ENCODE measurements at regions not wholly inside any gene's neighbourhood (a gene's known extent, or its start where the extent isn't known, plus 50 kb on each side); places are given as distances from the start of the nearest gene placed in this dataset.
"Not testable (repeated sequence)": the region's sequence is repeated elsewhere in the genome, so short reads cannot be mapped to it uniquely, and the experiment has no call there.

DNA sequence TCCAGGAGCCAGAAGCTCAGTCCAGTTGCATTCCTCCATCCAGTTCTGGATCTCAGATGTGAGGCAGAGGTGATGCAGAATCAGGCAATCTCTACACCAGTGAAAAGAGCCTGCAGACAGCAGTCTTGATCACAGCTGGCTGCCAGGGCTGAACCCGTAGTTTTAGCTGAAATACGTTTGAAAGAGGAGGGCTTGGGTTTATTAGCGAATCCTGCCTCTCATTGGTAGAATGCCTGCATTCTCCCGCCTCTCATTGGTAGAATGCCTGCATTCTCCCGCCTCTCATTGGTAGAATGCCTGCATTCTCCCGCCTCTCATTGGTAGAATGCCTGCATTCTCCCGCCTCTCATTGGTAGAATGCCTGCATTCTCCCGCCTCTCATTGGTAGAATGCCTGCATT lies 359.4 kb upstream of the TPM1 start:
- TF ChIP-seq, protein P1, sequence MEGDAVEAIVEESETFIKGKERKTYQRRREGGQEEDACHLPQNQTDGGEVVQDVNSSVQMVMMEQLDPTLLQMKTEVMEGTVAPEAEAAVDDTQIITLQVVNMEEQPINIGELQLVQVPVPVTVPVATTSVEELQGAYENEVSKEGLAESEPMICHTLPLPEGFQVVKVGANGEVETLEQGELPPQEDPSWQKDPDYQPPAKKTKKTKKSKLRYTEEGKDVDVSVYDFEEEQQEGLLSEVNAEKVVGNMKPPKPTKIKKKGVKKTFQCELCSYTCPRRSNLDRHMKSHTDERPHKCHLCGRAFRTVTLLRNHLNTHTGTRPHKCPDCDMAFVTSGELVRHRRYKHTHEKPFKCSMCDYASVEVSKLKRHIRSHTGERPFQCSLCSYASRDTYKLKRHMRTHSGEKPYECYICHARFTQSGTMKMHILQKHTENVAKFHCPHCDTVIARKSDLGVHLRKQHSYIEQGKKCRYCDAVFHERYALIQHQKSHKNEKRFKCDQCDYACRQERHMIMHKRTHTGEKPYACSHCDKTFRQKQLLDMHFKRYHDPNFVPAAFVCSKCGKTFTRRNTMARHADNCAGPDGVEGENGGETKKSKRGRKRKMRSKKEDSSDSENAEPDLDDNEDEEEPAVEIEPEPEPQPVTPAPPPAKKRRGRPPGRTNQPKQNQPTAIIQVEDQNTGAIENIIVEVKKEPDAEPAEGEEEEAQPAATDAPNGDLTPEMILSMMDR (IDR thresholded peaks at IDR 0.05; ENCODE audit: poor library complexity): not testable (repeated sequence)
- TF ChIP-seq EZH2phosphoT487 (IDR thresholded peaks at IDR 0.05; ENCODE audit: low read depth, severe bottlenecking, unreplicated experiment); EZH2 (IDR thresholded peaks at IDR 0.05; ENCODE audit: borderline replicate concordance): not testable (repeated sequence)
